ENCODE measurements at regions not wholly inside any gene's neighbourhood (a gene's known extent, or its start where the extent isn't known, plus 50 kb on each side); places are given as distances from the start of the nearest gene placed in this dataset.

GRCh38 chr1:157419845-157420542 is 132.3 kb downstream of the FCRL5 start:
- no peak for TF ChIP-seq CTCF (conservative IDR thresholded peaks at IDR 0.05; ENCODE audit: low read depth, low read length)
- no peak for DNase-seq (ENCODE audit: low read depth)
- no peak overlapping the region for H3K4me3 ChIP-seq (ENCODE audit: low read length)

GRCh38 chr1:157418659-157419058 is 133.7 kb downstream of the FCRL5 start:
- no peak overlapping the region for H3K4me3 ChIP-seq (ENCODE audit: low read length)
- no peak for DNase-seq (ENCODE audit: low read depth)
- no peak for TF ChIP-seq CTCF (conservative IDR thresholded peaks at IDR 0.05; ENCODE audit: low read depth, low read length)

- no peak for TF ChIP-seq CTCF (conservative IDR thresholded peaks at IDR 0.05; ENCODE audit: low read depth, low read length)
- no peak for DNase-seq (ENCODE audit: low read depth)
- no peak overlapping the region for H3K4me3 ChIP-seq (ENCODE audit: low read length)
Measured at GRCh38 chr1:157418231-157418630, 134.1 kb downstream of the FCRL5 start.

- no peak for TF ChIP-seq CTCF (conservative IDR thresholded peaks at IDR 0.05; ENCODE audit: low read depth, low read length)
- DNase-seq (ENCODE audit: low read depth), result no peak
- H3K4me3 ChIP-seq (ENCODE audit: low read length), result no peak overlapping the region
Measured at GRCh38 chr1:157415661-157416060, 136.7 kb downstream of the FCRL5 start.

GRCh38 chr1:157412308-157412707 is 140.0 kb downstream of the FCRL5 start:
- no peak overlapping the region for H3K4me3 ChIP-seq (ENCODE audit: low read length)
- TF ChIP-seq CTCF (conservative IDR thresholded peaks at IDR 0.05; ENCODE audit: low read depth, low read length), result no peak
- no peak for DNase-seq (ENCODE audit: low read depth)

GRCh38 chr1:157411769-157412168 is 140.5 kb downstream of the FCRL5 start:
- H3K4me3 ChIP-seq (ENCODE audit: low read length), result no peak overlapping the region
- TF ChIP-seq CTCF (conservative IDR thresholded peaks at IDR 0.05; ENCODE audit: low read depth, low read length), result no peak
- no peak for DNase-seq (ENCODE audit: low read depth)

- H3K4me3 ChIP-seq (ENCODE audit: low read length), result no peak overlapping the region
- TF ChIP-seq CTCF (conservative IDR thresholded peaks at IDR 0.05; ENCODE audit: low read depth, low read length), result no peak
- no peak for DNase-seq (ENCODE audit: low read depth)
Measured at GRCh38 chr1:157411064-157411463, 141.3 kb downstream of the FCRL5 start.

Data from retinal pigment epithelial cell (primary cell).